ENCODE measurements at regions not wholly inside any gene's neighbourhood (a gene's known extent, or its start where the extent isn't known, plus 50 kb on each side); places are given as distances from the start of the nearest gene placed in this dataset.

- TF ChIP-seq, protein P1, sequence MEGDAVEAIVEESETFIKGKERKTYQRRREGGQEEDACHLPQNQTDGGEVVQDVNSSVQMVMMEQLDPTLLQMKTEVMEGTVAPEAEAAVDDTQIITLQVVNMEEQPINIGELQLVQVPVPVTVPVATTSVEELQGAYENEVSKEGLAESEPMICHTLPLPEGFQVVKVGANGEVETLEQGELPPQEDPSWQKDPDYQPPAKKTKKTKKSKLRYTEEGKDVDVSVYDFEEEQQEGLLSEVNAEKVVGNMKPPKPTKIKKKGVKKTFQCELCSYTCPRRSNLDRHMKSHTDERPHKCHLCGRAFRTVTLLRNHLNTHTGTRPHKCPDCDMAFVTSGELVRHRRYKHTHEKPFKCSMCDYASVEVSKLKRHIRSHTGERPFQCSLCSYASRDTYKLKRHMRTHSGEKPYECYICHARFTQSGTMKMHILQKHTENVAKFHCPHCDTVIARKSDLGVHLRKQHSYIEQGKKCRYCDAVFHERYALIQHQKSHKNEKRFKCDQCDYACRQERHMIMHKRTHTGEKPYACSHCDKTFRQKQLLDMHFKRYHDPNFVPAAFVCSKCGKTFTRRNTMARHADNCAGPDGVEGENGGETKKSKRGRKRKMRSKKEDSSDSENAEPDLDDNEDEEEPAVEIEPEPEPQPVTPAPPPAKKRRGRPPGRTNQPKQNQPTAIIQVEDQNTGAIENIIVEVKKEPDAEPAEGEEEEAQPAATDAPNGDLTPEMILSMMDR (IDR thresholded peaks at IDR 0.05; ENCODE audit: low read depth, low read length) = no peak
- TF ChIP-seq EZH2phosphoT487 (IDR thresholded peaks at IDR 0.05; ENCODE audit: low read depth) = no peak
Observed at GRCh38 chr1:109832945-109833344, 69.2 kb upstream of the EPS8L3 start.

Measured in OCI-LY3 (cell line).